CD4-positive, alpha-beta T cell (primary cell): ENCODE measurements at regions not wholly inside any gene's neighbourhood (a gene's known extent, or its start where the extent isn't known, plus 50 kb on each side); places are given as distances from the start of the nearest gene placed in this dataset.

ENCODE experiments used
- ATAC-seq: fragments of 200-7000 bp; cut with Tn5 transposase; one replicate; pipeline ENCODE4 v1.10.0; 2022; ENCODE audit warnings: mild to moderate bottlenecking; ENCODE audit not compliant: poor library complexity
- CTCF ChIA-PET: fragments of 350-600 bp; sonication (Branson Sonifier 250); formaldehyde crosslinking; loops from one replicate; lab custom pipeline; 2021; ENCODE audit warnings: antibody characterized with exemption, inconsistent platforms; lab: Charles Lee
- POLR2A ChIA-PET: fragments of 350-600 bp; sonication (Branson Sonifier 250); formaldehyde crosslinking; loops from one replicate; lab custom pipeline; 2021; ENCODE audit warnings: antibody characterized with exemption, inconsistent platforms; lab: Charles Lee
- DNase-seq, 14 experiments: peaks; one replicate each; pipeline ENCODE4 v3.0.0-alpha.2; 2013 to 2020; ENCODE audit warnings: mixed read lengths in 2 of 14
- H3K27ac ChIP-seq, 2 donors: one replicate each; pipeline versions ENCODE4 v1.5.1 to v1.7.0; 2013; ENCODE audit warnings: low read length in 2 of 2, low read depth in 1 of 2, mild to moderate bottlenecking in 1 of 2
- H3K27me3 ChIP-seq, 2 experiments: 1 replicate in 1 of 2; 2 replicates in 1 of 2; pipeline versions ENCODE4 v1.6.1 to v1.7.0; 2013; ENCODE audit warnings: low read length in 2 of 2, control low read depth in 1 of 2, mild to moderate bottlenecking in 1 of 2, moderate library complexity in 1 of 2; ENCODE audit not compliant: insufficient read depth in 2 of 2, control insufficient read depth in 1 of 2
- H3K36me3 ChIP-seq: one replicate; pipeline ENCODE4 v1.6.1; 2013; ENCODE audit warnings: low read length, control low read depth; ENCODE audit not compliant: insufficient read depth
- H3K4me1 ChIP-seq: one replicate; pipeline ENCODE4 v1.6.1; 2013; ENCODE audit warnings: low read length, control low read depth; ENCODE audit not compliant: insufficient read depth
- H3K4me3 ChIP-seq: one replicate; pipeline ENCODE4 v1.5.1; 2013; ENCODE audit warnings: mild to moderate bottlenecking, low read length, moderate library complexity
- H3K9me3 ChIP-seq, 2 experiments: 1 replicate in 1 of 2; 2 replicates in 1 of 2; pipeline versions ENCODE4 v1.6.1 to v1.7.0; 2013; ENCODE audit warnings: low read length in 2 of 2, mild to moderate bottlenecking in 2 of 2, control low read depth in 1 of 2, moderate library complexity in 1 of 2; ENCODE audit not compliant: control insufficient read depth in 1 of 2, insufficient read depth in 1 of 2
- H3K27ac Mint-ChIP-seq: one replicate; pipeline ENCODE4 v1.8.0; 2020; ENCODE audit warnings: mixed read lengths
- H3K27me3 Mint-ChIP-seq: one replicate; pipeline ENCODE4 v1.8.0; 2021; ENCODE audit warnings: mixed read lengths
- H3K36me3 Mint-ChIP-seq: one replicate; pipeline ENCODE4 v1.8.0; 2021; ENCODE audit warnings: low read depth, mixed read lengths
- H3K4me1 Mint-ChIP-seq: one replicate; pipeline ENCODE4 v1.8.0; 2021; ENCODE audit warnings: low read depth, mixed read lengths
- H3K4me3 Mint-ChIP-seq: one replicate; pipeline ENCODE4 v1.8.0; 2020; ENCODE audit warnings: mild to moderate bottlenecking, mixed read lengths
- H3K9me3 Mint-ChIP-seq: one replicate; pipeline ENCODE4 v1.8.0; 2020; ENCODE audit warnings: mixed read lengths
- CTCF ChIP-seq: fragments of 200-600 bp; IDR thresholded peaks from one replicate; pipeline ENCODE4 v1.8.0; 2022; ENCODE audit warnings: antibody characterized with exemption, mild to moderate bottlenecking
- intact Hi-C, 2 experiments: fragments of 100-400 bp; cut with DNase I in 1 of 2; cut with micrococcal nuclease in 1 of 2; formaldehyde crosslinking; loops; one replicate each; pipeline versions ENCODE4 v1.15.1 to v1.9.0; 2023 to 2025; cut with DNase I, micrococcal nuclease

GRCh38 chr13:56850852-56851251 lies 289.9 kb upstream of the PRR20A start:
- peaks cover 18% of the 10 kb centered on the region for H3K9me3 Mint-ChIP-seq
- H3K4me3 Mint-ChIP-seq = no peak overlapping the region
- intact Hi-C loops = no loop called here
- ChIA-PET CTCF (no interaction called here), POLR2A (no interaction called here)
- H3K27me3 Mint-ChIP-seq = no peaks in the 10 kb centered on the region
- Histone ChIP-seq H3K27me3 (no peaks in the 10 kb centered on the region), H3K4me3 (no peak overlapping the region), H3K9me3 (no peaks in the 10 kb centered on the region), H3K27ac (no peak overlapping the region), H3K4me1 (no peaks in the 10 kb centered on the region), H3K36me3 (no peaks in the 10 kb centered on the region)
- no peak for TF ChIP-seq CTCF
- ATAC-seq = no peak
- no peak overlapping the region for H3K27ac Mint-ChIP-seq
- no peaks in the 10 kb centered on the region for H3K36me3 Mint-ChIP-seq
- no peaks in the 10 kb centered on the region for H3K4me1 Mint-ChIP-seq
- DNase-seq = no peak

- H3K4me3 ChIP-seq = no peak overlapping the region
- H3K27ac Mint-ChIP-seq = no peak overlapping the region
- H3K4me1 Mint-ChIP-seq = no peaks in the 10 kb centered on the region
- H3K9me3 Mint-ChIP-seq = peaks cover 13% of the 10 kb centered on the region
- CTCF ChIA-PET = no interaction called here
- intact Hi-C loops = no loop called here
- no peaks in the 10 kb centered on the region for H3K36me3 ChIP-seq
- H3K27me3 ChIP-seq = no peaks in the 10 kb centered on the region
- no peak for TF ChIP-seq CTCF
- H3K27ac ChIP-seq = no peak overlapping the region
- H3K4me3 Mint-ChIP-seq = no peak overlapping the region
- H3K36me3 Mint-ChIP-seq = no peaks in the 10 kb centered on the region
- DNase-seq = no peak
- POLR2A ChIA-PET = no interaction called here
- H3K9me3 ChIP-seq = peaks cover 0 to 4% of the 10 kb centered on the region in 2 experiments
- H3K4me1 ChIP-seq = no peaks in the 10 kb centered on the region
- H3K27me3 Mint-ChIP-seq = no peaks in the 10 kb centered on the region
- ATAC-seq = no peak
Observed at GRCh38 chr13:56861476-56861875, 279.2 kb upstream of the PRR20A start.

DNA sequence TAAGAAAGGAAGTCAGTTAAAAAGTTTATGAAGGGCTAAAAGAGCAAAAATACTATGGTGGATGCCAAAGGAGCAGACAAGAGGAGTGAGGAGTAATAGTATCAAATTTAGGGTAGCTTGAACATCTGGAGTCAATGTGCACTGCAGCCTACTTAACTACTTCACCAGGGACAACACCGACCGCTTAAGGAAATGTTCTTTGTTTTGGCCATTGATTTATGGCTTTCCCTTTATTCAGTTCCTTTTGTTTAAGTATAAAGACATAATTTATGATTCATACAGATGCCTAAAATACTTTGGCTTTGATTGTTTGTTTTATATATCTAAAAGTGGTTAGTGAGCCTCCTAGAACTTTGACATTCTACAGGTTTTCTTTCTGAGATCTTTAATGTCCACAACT lies 276.3 kb upstream of the PRR20A start:
- intact Hi-C loops = no loop called here
- DNase-seq (no peak), ATAC-seq (no peak)
- H3K36me3 ChIP-seq = no peaks in the 10 kb centered on the region
- no peaks in the 10 kb centered on the region for H3K4me1 ChIP-seq
- H3K27me3 ChIP-seq = no peaks in the 10 kb centered on the region
- no peak overlapping the region for H3K27ac ChIP-seq
- no peak for TF ChIP-seq CTCF
- peaks cover 0 to 4% of the 10 kb centered on the region in 2 experiments for H3K9me3 ChIP-seq
- Mint-ChIP-seq H3K36me3 (no peaks in the 10 kb centered on the region), H3K4me3 (no peak overlapping the region), H3K27me3 (no peaks in the 10 kb centered on the region), H3K27ac (no peak overlapping the region), H3K9me3 (peaks cover 8% of the 10 kb centered on the region), H3K4me1 (no peaks in the 10 kb centered on the region)
- H3K4me3 ChIP-seq = no peak overlapping the region
- POLR2A ChIA-PET = no interaction called here
- CTCF ChIA-PET = no interaction called here
